ENCODE measurements at regions not wholly inside any gene's neighbourhood (a gene's known extent, or its start where the extent isn't known, plus 50 kb on each side); places are given as distances from the start of the nearest gene placed in this dataset.

- no peak for TF ChIP-seq CTCF (IDR thresholded peaks at IDR 0.05; ENCODE audit: low read depth, low read length, poor library complexity, severe bottlenecking)
- TF ChIP-seq EZH2phosphoT487 (IDR thresholded peaks at IDR 0.05; ENCODE audit: borderline replicate concordance, low read length) = no peak
Observed at GRCh38 chr7:91811641-91812040, 68.9 kb downstream of the MTERF1 start.

Measured in DOHH2 (cell line).